C4-2B (cell line): ENCODE measurements at regions not wholly inside any gene's neighbourhood (a gene's known extent, or its start where the extent isn't known, plus 50 kb on each side); places are given as distances from the start of the nearest gene placed in this dataset.

Experiments
- H3K27ac ChIP-seq: fragments of 450-650 bp; 2 replicates; pipeline ENCODE4 v1.5.1; 2017
- CTCF ChIP-seq: fragments of 450-650 bp; conservative IDR thresholded peaks from 2 replicates; pipeline ENCODE4 v1.5.1; 2017; ENCODE audit warnings: mild to moderate bottlenecking
- ZFX ChIP-seq: fragments of 450-650 bp; IDR thresholded peaks from 2 replicates; pipeline ENCODE4 v1.6.1; 2017

- TF ChIP-seq ZFX (no peak), CTCF (peak; percentile 21)
Observed at GRCh38 chr6:92159046-92159445, 1260.3 kb downstream of the EPHA7 start.

GRCh38 chr6:92150553-92150952 lies 1268.8 kb downstream of the EPHA7 start:
- H3K27ac ChIP-seq: no peak overlapping the region
- no peak for TF ChIP-seq ZFX
- no peak for TF ChIP-seq CTCF

More at GRCh38 chr6:92159046-92159445, 1260.3 kb downstream of the EPHA7 start:
- no peak overlapping the region for H3K27ac ChIP-seq

GRCh38 chr6:92147246-92147645 lies 1272.1 kb downstream of the EPHA7 start:
- no peak overlapping the region for H3K27ac ChIP-seq
- TF ChIP-seq ZFX (no peak), CTCF (no peak)

- TF ChIP-seq ZFX (no peak), CTCF (no peak)
- H3K27ac ChIP-seq: no peak overlapping the region
Observed at GRCh38 chr6:92139601-92140000, 1279.8 kb downstream of the EPHA7 start.

GRCh38 chr6:92132957-92133356 lies 1286.4 kb downstream of the EPHA7 start:
- TF ChIP-seq ZFX (no peak), CTCF (no peak)
- H3K27ac ChIP-seq: no peak overlapping the region

- TF ChIP-seq CTCF (no peak), ZFX (no peak)
- H3K27ac ChIP-seq: no peak overlapping the region
Observed at GRCh38 chr6:92132457-92132856, 1286.9 kb downstream of the EPHA7 start.

GRCh38 chr6:92130944-92131343 lies 1288.4 kb downstream of the EPHA7 start:
- no peak overlapping the region for H3K27ac ChIP-seq
- TF ChIP-seq ZFX (no peak), CTCF (no peak)
